GM18907 (cell line): ENCODE measurements at regions not wholly inside any gene's neighbourhood (a gene's known extent, or its start where the extent isn't known, plus 50 kb on each side); places are given as distances from the start of the nearest gene placed in this dataset.

Source experiments
- ATAC-seq: cut with Tn5 transposase; IDR thresholded peaks from one replicate; pipeline ENCODE4 v1.9.1; 2021; ENCODE audit warnings: mild to moderate bottlenecking, moderate library complexity; ENCODE audit not compliant: unreplicated experiment

- peak; percentile 54 for ATAC-seq
Observed at GRCh38 chr4:146998157-146998556, 52.5 kb upstream of the TTC29 start.

- ATAC-seq = no peak
Observed at GRCh38 chr4:147003956-147004809, 58.5 kb upstream of the TTC29 start.

GRCh38 chr4:147006229-147006628 lies 60.6 kb upstream of the TTC29 start:
- ATAC-seq = no peak

- ATAC-seq = no peak
Observed at GRCh38 chr4:147009875-147010274, 64.2 kb upstream of the TTC29 start.

DNA sequence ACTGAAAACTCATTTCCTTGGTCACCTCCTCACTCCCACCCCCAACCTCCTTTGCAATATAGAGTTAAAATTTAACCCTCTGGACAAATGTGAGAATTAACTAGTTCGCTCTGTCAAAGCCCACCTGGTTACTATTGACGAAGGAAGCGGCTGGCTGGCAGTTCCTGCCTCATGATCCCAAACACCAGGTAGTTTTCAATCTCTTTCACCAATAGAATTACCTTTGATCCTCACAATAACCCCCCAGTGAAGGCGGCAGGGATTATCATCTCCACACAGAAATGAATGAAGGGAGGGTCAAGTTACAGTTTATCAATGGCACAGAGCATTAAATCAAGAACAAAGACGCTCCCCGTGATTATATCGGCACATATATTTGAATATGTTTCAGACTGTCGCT lies 65.7 kb upstream of the TTC29 start:
- no peak for ATAC-seq

GRCh38 chr4:147012059-147012707 lies 66.5 kb upstream of the TTC29 start:
- no peak for ATAC-seq

DNA sequence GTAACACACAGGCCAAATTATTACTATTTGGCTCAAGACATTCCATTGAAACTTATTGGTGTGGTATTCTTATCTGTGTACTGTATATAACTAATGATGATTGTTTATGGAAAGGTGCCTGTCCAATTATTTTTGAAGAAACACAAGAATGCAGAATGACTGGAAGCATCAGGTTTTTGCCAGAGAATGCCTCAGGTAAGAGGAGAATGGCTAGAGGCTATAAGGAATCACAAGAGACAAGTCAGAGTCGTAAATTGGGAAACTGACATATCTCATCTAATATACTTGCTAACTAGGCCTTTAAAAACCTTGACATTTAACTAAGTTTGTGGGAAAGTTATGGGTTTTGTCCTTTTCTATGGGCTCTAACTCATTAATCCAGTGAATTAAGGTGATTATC lies 69.3 kb upstream of the TTC29 start:
- ATAC-seq = no peak

- no peak for ATAC-seq
Observed at GRCh38 chr4:147015491-147015890, 69.8 kb upstream of the TTC29 start.

GRCh38 chr4:147017081-147017480 lies 71.4 kb upstream of the TTC29 start:
- no peak for ATAC-seq

- ATAC-seq = peak; percentile 87
Observed at GRCh38 chr4:147019091-147019490, 73.4 kb upstream of the TTC29 start.

DNA sequence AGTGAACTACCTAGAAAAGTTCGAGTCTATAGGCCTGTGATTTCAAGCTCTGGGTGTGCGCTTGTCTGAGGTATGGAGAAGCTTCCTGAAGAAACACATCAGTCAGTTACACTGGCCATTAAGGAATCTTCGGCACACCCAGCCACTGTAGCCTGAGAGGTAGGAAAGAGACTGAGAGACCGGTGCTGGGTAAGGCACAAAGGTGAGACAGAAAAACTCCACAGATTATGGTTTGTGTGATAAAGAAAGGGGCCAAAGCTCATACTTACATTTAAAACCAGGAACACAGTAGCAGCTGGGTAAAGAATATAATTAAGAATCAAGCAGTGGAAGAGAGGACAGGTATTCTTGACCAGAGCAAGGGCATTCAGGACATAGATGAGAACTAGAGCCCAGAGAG lies 74.8 kb upstream of the TTC29 start:
- no peak for ATAC-seq

DNA sequence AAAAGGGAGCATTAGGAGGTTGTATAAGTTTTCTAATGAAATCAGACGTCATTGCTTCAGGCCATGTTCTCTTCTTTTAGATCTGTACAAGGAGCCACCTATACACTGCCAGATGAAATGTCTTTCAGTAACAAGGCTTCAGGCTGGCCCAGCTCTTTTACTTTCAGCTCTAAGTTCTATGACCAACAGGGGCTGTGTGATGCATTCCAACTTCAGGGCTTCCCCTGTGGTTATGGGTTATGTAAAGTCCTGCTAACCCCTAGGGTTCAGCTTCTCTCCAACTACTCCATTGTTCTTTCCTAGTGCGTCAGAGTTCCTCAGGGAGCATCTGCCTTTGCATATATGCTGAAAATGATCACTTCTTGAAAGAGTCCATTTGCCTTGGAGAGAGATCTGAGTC lies 79.4 kb upstream of the TTC29 start:
- no peak for ATAC-seq

DNA sequence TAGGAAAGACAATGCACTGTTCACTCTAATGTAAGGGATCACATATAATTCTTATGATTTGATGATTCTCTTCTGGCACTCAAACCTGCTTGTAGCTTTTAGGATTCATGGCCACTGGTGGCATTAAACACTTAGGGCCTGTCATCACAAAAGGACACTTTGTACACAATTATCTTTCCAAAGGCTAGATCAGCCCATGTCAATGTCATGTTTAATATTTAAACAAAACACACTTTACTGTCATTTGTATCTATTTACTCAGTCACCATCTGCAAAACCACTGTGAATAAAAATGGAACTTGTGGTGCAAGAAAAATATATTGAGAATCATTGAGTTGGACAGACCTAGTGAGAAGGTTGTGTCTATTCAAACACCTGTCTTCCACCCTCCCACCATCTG lies 83.6 kb upstream of the TTC29 start:
- no peak for ATAC-seq

- ATAC-seq = no peak
Observed at GRCh38 chr4:147034372-147034771, 88.7 kb upstream of the TTC29 start.

DNA sequence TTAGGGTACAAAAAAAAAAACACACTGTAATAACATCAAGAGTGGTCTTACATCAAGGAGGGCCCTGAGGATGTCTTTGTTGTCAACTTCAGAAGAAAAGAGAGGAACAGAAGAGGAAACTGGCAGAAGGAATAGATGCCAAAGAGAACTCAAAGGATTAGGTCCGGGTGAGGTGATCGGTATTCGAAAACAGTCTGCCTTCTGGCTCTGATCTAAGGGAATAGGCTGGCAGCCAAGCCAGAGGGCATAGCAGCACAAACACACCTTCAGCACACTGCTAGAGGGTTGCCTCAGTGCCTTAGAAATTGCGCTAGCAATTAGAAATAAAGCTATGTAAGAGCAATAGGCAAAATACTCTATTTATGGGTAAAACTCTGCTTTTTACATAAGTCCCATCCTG lies 91.4 kb upstream of the TTC29 start:
- ATAC-seq = no peak

- ATAC-seq = no peak
Observed at GRCh38 chr4:147039976-147040575, 94.4 kb upstream of the TTC29 start.

DNA sequence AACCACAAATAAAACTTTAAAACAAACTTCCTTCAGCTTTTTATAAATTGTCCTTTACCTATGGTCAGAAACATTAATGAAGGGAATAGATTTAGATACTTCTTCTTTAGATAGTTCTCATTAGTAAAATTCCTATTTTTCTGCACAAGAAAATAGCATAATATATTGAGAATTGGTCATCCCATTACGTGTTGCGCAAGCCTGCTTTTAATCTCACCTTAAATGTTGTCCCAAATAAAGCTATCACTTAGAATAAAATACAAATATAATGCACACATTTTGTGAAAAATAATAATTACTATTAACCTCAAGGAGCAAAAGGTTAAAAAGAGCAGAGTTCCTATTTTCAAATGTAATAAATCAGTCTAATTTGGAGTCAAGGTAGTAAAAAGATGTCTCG lies 95.2 kb upstream of the TTC29 start:
- no peak for ATAC-seq

DNA sequence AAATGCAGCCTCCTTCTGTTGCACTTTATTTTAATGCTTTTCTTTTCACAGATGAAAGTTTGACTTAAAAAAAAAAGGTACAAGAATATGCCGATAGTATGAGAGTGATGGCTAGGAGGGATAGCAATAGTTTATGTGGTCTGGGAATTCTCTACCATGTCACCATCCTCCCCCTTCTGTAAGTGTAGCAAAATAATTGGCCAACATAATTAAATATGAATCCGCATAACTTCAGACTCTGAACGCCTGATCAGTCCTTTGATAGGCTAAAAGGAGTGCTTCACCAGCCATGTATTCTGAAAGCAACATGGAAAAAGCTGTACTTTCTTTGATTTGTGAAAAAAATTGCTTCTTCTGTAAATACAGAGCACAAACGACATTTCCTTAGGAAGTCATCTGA lies 95.7 kb upstream of the TTC29 start:
- ATAC-seq = no peak

- no peak for ATAC-seq
Observed at GRCh38 chr4:147042046-147042445, 96.4 kb upstream of the TTC29 start.

GRCh38 chr4:147044241-147044640 lies 98.6 kb upstream of the TTC29 start:
- ATAC-seq = no peak

DNA sequence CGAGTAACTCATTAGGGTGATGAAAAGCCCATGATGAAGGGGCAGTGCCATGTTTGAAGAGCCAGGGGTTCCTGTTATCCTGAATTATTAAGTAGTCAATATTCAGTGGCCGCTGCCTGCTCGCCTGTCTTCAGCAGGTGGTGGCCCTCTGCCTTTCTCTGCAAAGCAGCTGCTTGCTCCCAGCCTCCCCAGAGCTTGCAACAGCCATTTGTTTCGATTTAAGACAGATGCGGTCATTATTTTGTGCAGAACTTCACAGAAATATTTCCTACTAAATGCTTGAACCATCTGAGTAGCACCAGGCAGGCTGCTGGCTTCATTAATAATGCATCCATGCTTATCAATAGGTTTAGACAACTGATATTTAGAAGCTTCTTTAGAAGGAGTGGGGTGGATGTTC lies 104.3 kb upstream of the TTC29 start:
- ATAC-seq = no peak

DNA sequence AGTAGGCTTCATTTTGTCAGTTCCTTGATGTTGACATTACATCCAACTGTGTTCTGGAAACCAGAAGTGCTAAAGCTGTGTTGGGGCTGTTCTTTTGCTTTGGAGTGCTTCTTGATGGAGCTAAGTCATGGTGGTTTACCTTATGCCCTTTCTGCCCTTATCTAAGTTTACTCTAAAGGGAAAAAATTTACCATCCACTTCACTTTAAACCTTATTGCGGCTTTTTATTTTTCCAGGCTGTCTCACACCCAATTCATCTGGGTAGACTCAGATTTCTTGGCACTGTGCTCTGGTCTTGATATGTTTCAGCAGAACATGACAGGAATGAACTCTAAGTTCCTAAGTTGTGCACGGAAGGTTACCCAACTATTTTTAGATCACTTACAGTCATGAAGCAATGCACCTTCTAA lies 104.7 kb upstream of the TTC29 start:
- ATAC-seq = no peak
